CD4-positive, alpha-beta T cell (primary cell): ENCODE measurements at regions not wholly inside any gene's neighbourhood (a gene's known extent, or its start where the extent isn't known, plus 50 kb on each side); places are given as distances from the start of the nearest gene placed in this dataset.

Experiments used
- ATAC-seq: fragments of 200-7000 bp; cut with Tn5 transposase; one replicate; pipeline ENCODE4 v1.10.0; 2022; ENCODE audit warnings: mild to moderate bottlenecking; ENCODE audit not compliant: poor library complexity
- CTCF ChIA-PET: fragments of 350-600 bp; sonication (Branson Sonifier 250); formaldehyde crosslinking; loops from one replicate; lab custom pipeline; 2021; ENCODE audit warnings: antibody characterized with exemption, inconsistent platforms; lab: Charles Lee
- POLR2A ChIA-PET: fragments of 350-600 bp; sonication (Branson Sonifier 250); formaldehyde crosslinking; loops from one replicate; lab custom pipeline; 2021; ENCODE audit warnings: antibody characterized with exemption, inconsistent platforms; lab: Charles Lee
- DNase-seq, 14 experiments: peaks; one replicate each; pipeline ENCODE4 v3.0.0-alpha.2; 2013 to 2020; ENCODE audit warnings: mixed read lengths in 2 of 14
- H3K27ac ChIP-seq, 2 donors: one replicate each; pipeline versions ENCODE4 v1.5.1 to v1.7.0; 2013; ENCODE audit warnings: low read length in 2 of 2, low read depth in 1 of 2, mild to moderate bottlenecking in 1 of 2
- H3K27me3 ChIP-seq, 2 experiments: 1 replicate in 1 of 2; 2 replicates in 1 of 2; pipeline versions ENCODE4 v1.6.1 to v1.7.0; 2013; ENCODE audit warnings: low read length in 2 of 2, control low read depth in 1 of 2, mild to moderate bottlenecking in 1 of 2, moderate library complexity in 1 of 2; ENCODE audit not compliant: insufficient read depth in 2 of 2, control insufficient read depth in 1 of 2
- H3K36me3 ChIP-seq: one replicate; pipeline ENCODE4 v1.6.1; 2013; ENCODE audit warnings: low read length, control low read depth; ENCODE audit not compliant: insufficient read depth
- H3K4me1 ChIP-seq: one replicate; pipeline ENCODE4 v1.6.1; 2013; ENCODE audit warnings: low read length, control low read depth; ENCODE audit not compliant: insufficient read depth
- H3K4me3 ChIP-seq: one replicate; pipeline ENCODE4 v1.5.1; 2013; ENCODE audit warnings: mild to moderate bottlenecking, low read length, moderate library complexity
- H3K9me3 ChIP-seq, 2 experiments: 1 replicate in 1 of 2; 2 replicates in 1 of 2; pipeline versions ENCODE4 v1.6.1 to v1.7.0; 2013; ENCODE audit warnings: low read length in 2 of 2, mild to moderate bottlenecking in 2 of 2, control low read depth in 1 of 2, moderate library complexity in 1 of 2; ENCODE audit not compliant: control insufficient read depth in 1 of 2, insufficient read depth in 1 of 2
- H3K27ac Mint-ChIP-seq: one replicate; pipeline ENCODE4 v1.8.0; 2020; ENCODE audit warnings: mixed read lengths
- H3K27me3 Mint-ChIP-seq: one replicate; pipeline ENCODE4 v1.8.0; 2021; ENCODE audit warnings: mixed read lengths
- H3K36me3 Mint-ChIP-seq: one replicate; pipeline ENCODE4 v1.8.0; 2021; ENCODE audit warnings: low read depth, mixed read lengths
- H3K4me1 Mint-ChIP-seq: one replicate; pipeline ENCODE4 v1.8.0; 2021; ENCODE audit warnings: low read depth, mixed read lengths
- H3K4me3 Mint-ChIP-seq: one replicate; pipeline ENCODE4 v1.8.0; 2020; ENCODE audit warnings: mild to moderate bottlenecking, mixed read lengths
- H3K9me3 Mint-ChIP-seq: one replicate; pipeline ENCODE4 v1.8.0; 2020; ENCODE audit warnings: mixed read lengths
- intact Hi-C, 2 experiments: fragments of 100-400 bp; cut with DNase I in 1 of 2; cut with micrococcal nuclease in 1 of 2; formaldehyde crosslinking; loops; one replicate each; pipeline versions ENCODE4 v1.15.1 to v1.9.0; 2023 to 2025; cut with DNase I, micrococcal nuclease
- TF ChIP-seq, protein P1 (sequence below): fragments of 200-600 bp; IDR thresholded peaks from one replicate; pipeline ENCODE4 v1.8.0; 2022; ENCODE audit warnings: antibody characterized with exemption, mild to moderate bottlenecking

DNA sequence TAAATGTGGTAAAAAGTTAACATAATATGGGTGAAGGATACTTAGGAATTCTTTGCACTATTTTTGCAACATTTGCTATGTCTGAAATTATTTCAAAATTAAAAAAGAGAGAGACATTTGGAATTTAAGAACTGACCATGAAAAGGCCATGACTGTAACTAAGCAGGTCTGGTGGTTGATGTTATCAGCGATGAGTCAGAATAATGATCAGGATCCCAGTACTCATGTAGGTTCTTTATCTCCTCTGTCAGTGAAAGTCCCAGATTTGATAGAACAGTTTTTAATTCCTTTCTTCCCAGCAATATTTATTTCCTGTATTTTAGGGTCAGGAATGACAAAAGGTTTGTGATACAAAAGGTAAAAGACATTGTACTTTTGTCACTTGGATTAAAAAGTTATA, 242.4 kb upstream of the ZNF521 start:
- Histone ChIP-seq H3K27ac (no peak overlapping the region), H3K27me3 (no peaks in the 10 kb centered on the region), H3K9me3 (no peaks in the 10 kb centered on the region), H3K4me1 (no peaks in the 10 kb centered on the region), H3K36me3 (no peaks in the 10 kb centered on the region), H3K4me3 (no peak overlapping the region)
- no peak for ATAC-seq
- intact Hi-C loops = no loop called here
- H3K4me3 Mint-ChIP-seq = no peak overlapping the region
- H3K9me3 Mint-ChIP-seq = no peaks in the 10 kb centered on the region
- H3K4me1 Mint-ChIP-seq = no peaks in the 10 kb centered on the region
- TF ChIP-seq, protein P1, sequence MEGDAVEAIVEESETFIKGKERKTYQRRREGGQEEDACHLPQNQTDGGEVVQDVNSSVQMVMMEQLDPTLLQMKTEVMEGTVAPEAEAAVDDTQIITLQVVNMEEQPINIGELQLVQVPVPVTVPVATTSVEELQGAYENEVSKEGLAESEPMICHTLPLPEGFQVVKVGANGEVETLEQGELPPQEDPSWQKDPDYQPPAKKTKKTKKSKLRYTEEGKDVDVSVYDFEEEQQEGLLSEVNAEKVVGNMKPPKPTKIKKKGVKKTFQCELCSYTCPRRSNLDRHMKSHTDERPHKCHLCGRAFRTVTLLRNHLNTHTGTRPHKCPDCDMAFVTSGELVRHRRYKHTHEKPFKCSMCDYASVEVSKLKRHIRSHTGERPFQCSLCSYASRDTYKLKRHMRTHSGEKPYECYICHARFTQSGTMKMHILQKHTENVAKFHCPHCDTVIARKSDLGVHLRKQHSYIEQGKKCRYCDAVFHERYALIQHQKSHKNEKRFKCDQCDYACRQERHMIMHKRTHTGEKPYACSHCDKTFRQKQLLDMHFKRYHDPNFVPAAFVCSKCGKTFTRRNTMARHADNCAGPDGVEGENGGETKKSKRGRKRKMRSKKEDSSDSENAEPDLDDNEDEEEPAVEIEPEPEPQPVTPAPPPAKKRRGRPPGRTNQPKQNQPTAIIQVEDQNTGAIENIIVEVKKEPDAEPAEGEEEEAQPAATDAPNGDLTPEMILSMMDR = no peak
- POLR2A ChIA-PET = no interaction called here
- H3K36me3 Mint-ChIP-seq = no peaks in the 10 kb centered on the region
- no peaks in the 10 kb centered on the region for H3K27me3 Mint-ChIP-seq
- DNase-seq = no peak
- no peak overlapping the region for H3K27ac Mint-ChIP-seq
- CTCF ChIA-PET = no interaction called here

DNA sequence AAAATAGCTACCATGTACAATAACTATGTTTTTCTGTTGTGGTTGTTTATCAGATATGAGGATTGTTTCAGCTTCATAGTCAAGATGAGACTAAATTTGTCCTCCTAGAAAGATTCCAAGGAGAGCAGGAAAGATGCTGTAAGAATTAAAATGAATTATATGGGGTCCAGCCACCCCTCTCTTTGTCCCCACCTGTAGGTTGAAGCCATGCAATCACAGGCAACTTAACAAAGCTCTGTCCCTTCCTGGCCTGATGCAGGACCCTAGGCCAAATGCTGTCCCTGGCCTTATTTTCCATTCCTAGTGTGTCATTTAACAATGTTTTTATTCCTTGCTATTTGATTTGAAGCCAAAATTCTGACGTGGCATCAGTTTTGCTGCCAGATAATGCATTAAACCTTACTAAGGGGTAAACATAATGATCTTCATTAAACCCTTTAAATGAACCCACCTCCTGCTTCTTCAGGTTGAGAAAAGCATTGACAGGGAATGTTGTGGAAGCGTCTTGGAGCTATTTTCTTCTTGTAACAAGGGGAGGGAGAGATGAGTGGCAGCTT, 240.9 kb upstream of the ZNF521 start:
- no peaks in the 10 kb centered on the region for H3K36me3 Mint-ChIP-seq
- ChIA-PET CTCF (no interaction called here), POLR2A (no interaction called here)
- ATAC-seq = no peak
- intact Hi-C loops = no loop called here
- H3K4me1 Mint-ChIP-seq = no peaks in the 10 kb centered on the region
- no peak overlapping the region for H3K27ac Mint-ChIP-seq
- H3K4me3 Mint-ChIP-seq = no peak overlapping the region
- Histone ChIP-seq H3K9me3 (no peaks in the 10 kb centered on the region), H3K4me1 (no peaks in the 10 kb centered on the region), H3K27ac (no peak overlapping the region), H3K4me3 (no peak overlapping the region), H3K27me3 (no peaks in the 10 kb centered on the region), H3K36me3 (no peaks in the 10 kb centered on the region)
- H3K27me3 Mint-ChIP-seq = no peaks in the 10 kb centered on the region
- TF ChIP-seq, protein P1 = no peak
- DNase-seq = no peak
- H3K9me3 Mint-ChIP-seq = peaks cover 6% of the 10 kb centered on the region

DNA sequence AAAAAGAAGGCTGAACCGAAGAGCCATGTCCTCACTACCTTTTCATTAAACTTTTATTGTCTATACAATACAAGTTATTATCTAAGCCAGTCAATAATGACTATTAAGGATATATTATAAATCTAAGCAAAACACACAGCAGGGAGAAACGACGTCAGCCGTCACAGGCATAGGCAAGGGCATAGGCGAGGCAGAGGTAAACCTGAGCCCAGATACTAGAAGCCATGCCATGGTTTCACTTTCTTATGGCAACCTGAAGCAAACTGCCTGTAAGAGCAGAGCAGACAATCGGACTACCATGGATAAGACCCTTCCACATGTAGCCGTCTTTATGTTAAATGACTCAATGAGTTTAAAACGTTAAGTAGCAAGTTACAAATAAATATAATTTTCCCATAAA, 238.5 kb upstream of the ZNF521 start:
- H3K4me1 ChIP-seq = no peaks in the 10 kb centered on the region
- TF ChIP-seq, protein P1 = no peak
- no peak for DNase-seq
- intact Hi-C loops = no loop called here
- H3K27me3 Mint-ChIP-seq = no peaks in the 10 kb centered on the region
- H3K4me1 Mint-ChIP-seq = no peaks in the 10 kb centered on the region
- no peaks in the 10 kb centered on the region for H3K36me3 Mint-ChIP-seq
- no peaks in the 10 kb centered on the region for H3K9me3 ChIP-seq
- no peak overlapping the region for H3K27ac Mint-ChIP-seq
- no peak overlapping the region for H3K4me3 ChIP-seq
- H3K4me3 Mint-ChIP-seq = no peak overlapping the region
- no peaks in the 10 kb centered on the region for H3K27me3 ChIP-seq
- peaks cover 13% of the 10 kb centered on the region for H3K9me3 Mint-ChIP-seq
- ATAC-seq = no peak
- ChIA-PET POLR2A (no interaction called here), CTCF (no interaction called here)
- no peak overlapping the region for H3K27ac ChIP-seq
- H3K36me3 ChIP-seq = no peaks in the 10 kb centered on the region
